WTC11 (cell line): ENCODE measurements at regions not wholly inside any gene's neighbourhood (a gene's known extent, or its start where the extent isn't known, plus 50 kb on each side); places are given as distances from the start of the nearest gene placed in this dataset.

Experiments
- ATF1 ChIP-seq: sonication (generic); formaldehyde crosslinking; IDR thresholded peaks from 2 replicates; pipeline ENCODE4 v1.8.1; 2023; ENCODE audit warnings: mild to moderate bottlenecking, moderate library complexity, missing genetic modification reagents
- TEAD1 ChIP-seq: sonication (generic); formaldehyde crosslinking; IDR thresholded peaks from 2 replicates; pipeline ENCODE4 v1.8.0; 2022; ENCODE audit warnings: mild to moderate bottlenecking, missing genetic modification reagents
- ZNF121 ChIP-seq: sonication (generic); formaldehyde crosslinking; IDR thresholded peaks from 2 replicates; pipeline ENCODE4 v1.8.0; 2023; ENCODE audit warnings: missing genetic modification reagents
- ZNF232 ChIP-seq: sonication (generic); formaldehyde crosslinking; IDR thresholded peaks from 2 replicates; pipeline ENCODE4 v1.8.0; 2022; ENCODE audit warnings: mild to moderate bottlenecking, missing genetic modification reagents
- TF ChIP-seq, protein P1 (sequence below): sonication (generic); formaldehyde crosslinking; IDR thresholded peaks from 2 replicates; pipeline ENCODE4 v1.8.0; 2022; ENCODE audit warnings: mild to moderate bottlenecking, missing genetic modification reagents
- TF ChIP-seq, protein P2 (sequence below): sonication (generic); formaldehyde crosslinking; IDR thresholded peaks from 2 replicates; pipeline ENCODE4 v1.8.1; 2022; ENCODE audit warnings: mild to moderate bottlenecking, moderate library complexity, missing genetic modification reagents
- TF ChIP-seq, protein P3 (sequence below): fragments of 200-600 bp; IDR thresholded peaks from 2 replicates; pipeline ENCODE4 v1.8.0; 2022; ENCODE audit warnings: antibody characterized with exemption
- TF ChIP-seq, protein P4 (sequence below): sonication (generic); formaldehyde crosslinking; IDR thresholded peaks from 2 replicates; pipeline ENCODE4 v1.8.0; 2023; ENCODE audit warnings: missing genetic modification reagents, mild to moderate bottlenecking, borderline replicate concordance

DNA sequence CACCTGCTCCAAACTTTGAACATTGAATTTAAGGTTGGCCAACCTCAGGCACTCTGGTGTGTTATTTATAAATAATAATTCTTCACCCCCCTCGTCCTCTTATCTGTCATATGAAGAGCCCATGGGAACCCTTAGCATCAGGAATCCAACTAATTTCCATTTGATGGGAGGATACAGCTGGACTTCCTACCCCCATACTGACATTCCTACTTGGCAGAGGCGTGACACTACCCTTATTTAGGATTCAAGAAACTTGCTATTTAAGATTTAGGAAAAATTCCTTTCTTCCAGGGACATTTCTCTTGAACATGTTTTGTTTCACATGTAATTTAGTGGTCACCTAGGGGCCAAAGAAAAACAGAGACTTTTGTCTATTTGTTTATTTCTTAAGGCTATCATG, 171.9 kb upstream of the NRP1 start:
- TF ChIP-seq, protein P1, sequence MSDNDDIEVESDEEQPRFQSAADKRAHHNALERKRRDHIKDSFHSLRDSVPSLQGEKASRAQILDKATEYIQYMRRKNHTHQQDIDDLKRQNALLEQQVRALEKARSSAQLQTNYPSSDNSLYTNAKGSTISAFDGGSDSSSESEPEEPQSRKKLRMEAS = no peak
- TF ChIP-seq, protein P2, sequence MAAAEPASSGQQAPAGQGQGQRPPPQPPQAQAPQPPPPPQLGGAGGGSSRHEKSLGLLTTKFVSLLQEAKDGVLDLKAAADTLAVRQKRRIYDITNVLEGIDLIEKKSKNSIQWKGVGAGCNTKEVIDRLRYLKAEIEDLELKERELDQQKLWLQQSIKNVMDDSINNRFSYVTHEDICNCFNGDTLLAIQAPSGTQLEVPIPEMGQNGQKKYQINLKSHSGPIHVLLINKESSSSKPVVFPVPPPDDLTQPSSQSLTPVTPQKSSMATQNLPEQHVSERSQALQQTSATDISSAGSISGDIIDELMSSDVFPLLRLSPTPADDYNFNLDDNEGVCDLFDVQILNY = no peak
- TF ChIP-seq, protein P3, sequence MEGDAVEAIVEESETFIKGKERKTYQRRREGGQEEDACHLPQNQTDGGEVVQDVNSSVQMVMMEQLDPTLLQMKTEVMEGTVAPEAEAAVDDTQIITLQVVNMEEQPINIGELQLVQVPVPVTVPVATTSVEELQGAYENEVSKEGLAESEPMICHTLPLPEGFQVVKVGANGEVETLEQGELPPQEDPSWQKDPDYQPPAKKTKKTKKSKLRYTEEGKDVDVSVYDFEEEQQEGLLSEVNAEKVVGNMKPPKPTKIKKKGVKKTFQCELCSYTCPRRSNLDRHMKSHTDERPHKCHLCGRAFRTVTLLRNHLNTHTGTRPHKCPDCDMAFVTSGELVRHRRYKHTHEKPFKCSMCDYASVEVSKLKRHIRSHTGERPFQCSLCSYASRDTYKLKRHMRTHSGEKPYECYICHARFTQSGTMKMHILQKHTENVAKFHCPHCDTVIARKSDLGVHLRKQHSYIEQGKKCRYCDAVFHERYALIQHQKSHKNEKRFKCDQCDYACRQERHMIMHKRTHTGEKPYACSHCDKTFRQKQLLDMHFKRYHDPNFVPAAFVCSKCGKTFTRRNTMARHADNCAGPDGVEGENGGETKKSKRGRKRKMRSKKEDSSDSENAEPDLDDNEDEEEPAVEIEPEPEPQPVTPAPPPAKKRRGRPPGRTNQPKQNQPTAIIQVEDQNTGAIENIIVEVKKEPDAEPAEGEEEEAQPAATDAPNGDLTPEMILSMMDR = no peak
- TF ChIP-seq TEAD1 (CRISPR knock-in tag) (no peak), ZNF232 (CRISPR knock-in tag) (no peak), ZNF121 (no peak), ATF1 (CRISPR knock-in tag) (no peak)
- TF ChIP-seq, protein P4, sequence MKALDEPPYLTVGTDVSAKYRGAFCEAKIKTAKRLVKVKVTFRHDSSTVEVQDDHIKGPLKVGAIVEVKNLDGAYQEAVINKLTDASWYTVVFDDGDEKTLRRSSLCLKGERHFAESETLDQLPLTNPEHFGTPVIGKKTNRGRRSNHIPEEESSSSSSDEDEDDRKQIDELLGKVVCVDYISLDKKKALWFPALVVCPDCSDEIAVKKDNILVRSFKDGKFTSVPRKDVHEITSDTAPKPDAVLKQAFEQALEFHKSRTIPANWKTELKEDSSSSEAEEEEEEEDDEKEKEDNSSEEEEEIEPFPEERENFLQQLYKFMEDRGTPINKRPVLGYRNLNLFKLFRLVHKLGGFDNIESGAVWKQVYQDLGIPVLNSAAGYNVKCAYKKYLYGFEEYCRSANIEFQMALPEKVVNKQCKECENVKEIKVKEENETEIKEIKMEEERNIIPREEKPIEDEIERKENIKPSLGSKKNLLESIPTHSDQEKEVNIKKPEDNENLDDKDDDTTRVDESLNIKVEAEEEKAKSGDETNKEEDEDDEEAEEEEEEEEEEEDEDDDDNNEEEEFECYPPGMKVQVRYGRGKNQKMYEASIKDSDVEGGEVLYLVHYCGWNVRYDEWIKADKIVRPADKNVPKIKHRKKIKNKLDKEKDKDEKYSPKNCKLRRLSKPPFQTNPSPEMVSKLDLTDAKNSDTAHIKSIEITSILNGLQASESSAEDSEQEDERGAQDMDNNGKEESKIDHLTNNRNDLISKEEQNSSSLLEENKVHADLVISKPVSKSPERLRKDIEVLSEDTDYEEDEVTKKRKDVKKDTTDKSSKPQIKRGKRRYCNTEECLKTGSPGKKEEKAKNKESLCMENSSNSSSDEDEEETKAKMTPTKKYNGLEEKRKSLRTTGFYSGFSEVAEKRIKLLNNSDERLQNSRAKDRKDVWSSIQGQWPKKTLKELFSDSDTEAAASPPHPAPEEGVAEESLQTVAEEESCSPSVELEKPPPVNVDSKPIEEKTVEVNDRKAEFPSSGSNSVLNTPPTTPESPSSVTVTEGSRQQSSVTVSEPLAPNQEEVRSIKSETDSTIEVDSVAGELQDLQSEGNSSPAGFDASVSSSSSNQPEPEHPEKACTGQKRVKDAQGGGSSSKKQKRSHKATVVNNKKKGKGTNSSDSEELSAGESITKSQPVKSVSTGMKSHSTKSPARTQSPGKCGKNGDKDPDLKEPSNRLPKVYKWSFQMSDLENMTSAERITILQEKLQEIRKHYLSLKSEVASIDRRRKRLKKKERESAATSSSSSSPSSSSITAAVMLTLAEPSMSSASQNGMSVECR (CRISPR knock-in tag) = no peak
